Lower lobe of right lung (tissue), 2 donors: ENCODE measurements at regions not wholly inside any gene's neighbourhood (a gene's known extent, or its start where the extent isn't known, plus 50 kb on each side); places are given as distances from the start of the nearest gene placed in this dataset.

ENCODE experiments used
- ATAC-seq, 2 donors: fragments of 200-7000 bp; cut with Tn5 transposase; one replicate each; pipeline ENCODE4 v1.9.1; 2020 to 2022; ENCODE audit warnings: mild to moderate bottlenecking in 2 of 2, moderate library complexity in 2 of 2
- DNase-seq: peaks from one replicate; pipeline ENCODE4 v3.0.0-alpha.2; 2020
- H3K27ac ChIP-seq: fragments of 200-600 bp; one replicate; pipeline ENCODE4 v1.8.0; 2022
- H3K27me3 ChIP-seq: fragments of 200-600 bp; one replicate; pipeline ENCODE4 v1.8.0; 2022; ENCODE audit warnings: low read depth
- H3K36me3 ChIP-seq: fragments of 200-600 bp; one replicate; pipeline ENCODE4 v1.8.0; 2022; ENCODE audit warnings: mild to moderate bottlenecking
- H3K4me1 ChIP-seq: fragments of 200-600 bp; one replicate; pipeline ENCODE4 v1.8.0; 2022
- H3K4me3 ChIP-seq: fragments of 200-600 bp; one replicate; pipeline ENCODE4 v1.8.0; 2022; ENCODE audit warnings: mild to moderate bottlenecking
- H3K9me3 ChIP-seq: fragments of 200-600 bp; one replicate; pipeline ENCODE4 v1.8.0; 2022
- CTCF ChIP-seq: fragments of 200-600 bp; IDR thresholded peaks from one replicate; pipeline ENCODE4 v1.8.0; 2022; ENCODE audit warnings: antibody characterized with exemption, mild to moderate bottlenecking
- intact Hi-C: fragments of 100-400 bp; cut with DNase I; formaldehyde crosslinking; loops from one replicate; pipeline ENCODE4 v1.11.0; 2022
- donor health status: DM: no; HTN: yes; CAD: no; lungs with severe emphysema.

GRCh38 chr13:100809129-100809390, 134.5 kb upstream of the TMTC4 start:
- intact Hi-C loops = no loop called here
- no peak for ATAC-seq
- Histone ChIP-seq H3K27ac (no peak overlapping the region), H3K27me3 (no peaks in the 10 kb centered on the region), H3K36me3 (no peaks in the 10 kb centered on the region), H3K9me3 (no peaks in the 10 kb centered on the region), H3K4me1 (no peaks in the 10 kb centered on the region), H3K4me3 (no peak overlapping the region)
- DNase-seq = no peak
- no peak for TF ChIP-seq CTCF

GRCh38 chr13:100808330-100809128, 133.9 kb upstream of the TMTC4 start:
- H3K27me3 ChIP-seq = no peaks in the 10 kb centered on the region
- no peaks in the 10 kb centered on the region for H3K36me3 ChIP-seq
- no peaks in the 10 kb centered on the region for H3K4me1 ChIP-seq
- ATAC-seq (no peak), DNase-seq (no peak)
- intact Hi-C loops = no loop called here
- H3K27ac ChIP-seq = no peak overlapping the region
- TF ChIP-seq CTCF = no peak
- no peak overlapping the region for H3K4me3 ChIP-seq
- no peaks in the 10 kb centered on the region for H3K9me3 ChIP-seq

GRCh38 chr13:100803091-100803490, 128.5 kb upstream of the TMTC4 start:
- H3K9me3 ChIP-seq = no peaks in the 10 kb centered on the region
- no peaks in the 10 kb centered on the region for H3K27me3 ChIP-seq
- DNase-seq (no peak), ATAC-seq (no peak)
- H3K36me3 ChIP-seq = no peaks in the 10 kb centered on the region
- no peak overlapping the region for H3K27ac ChIP-seq
- H3K4me1 ChIP-seq = no peaks in the 10 kb centered on the region
- no peak for TF ChIP-seq CTCF
- intact Hi-C loops = no loop called here
- H3K4me3 ChIP-seq = no peak overlapping the region

GRCh38 chr13:100800283-100800875, 125.8 kb upstream of the TMTC4 start:
- Histone ChIP-seq H3K27ac (no peak overlapping the region), H3K36me3 (no peaks in the 10 kb centered on the region), H3K27me3 (no peaks in the 10 kb centered on the region), H3K4me1 (no peaks in the 10 kb centered on the region), H3K9me3 (no peaks in the 10 kb centered on the region), H3K4me3 (no peak overlapping the region)
- intact Hi-C loops = no loop called here
- TF ChIP-seq CTCF = no peak
- ATAC-seq (no peak), DNase-seq (no peak)

- DNase-seq = no peak
- Histone ChIP-seq H3K27me3 (no peaks in the 10 kb centered on the region), H3K4me3 (no peak overlapping the region), H3K36me3 (no peaks in the 10 kb centered on the region), H3K9me3 (no peaks in the 10 kb centered on the region), H3K27ac (no peak overlapping the region), H3K4me1 (no peaks in the 10 kb centered on the region)
- no peak for TF ChIP-seq CTCF
- intact Hi-C loops = no loop called here
- ATAC-seq = no peak
Observed at GRCh38 chr13:100798739-100799361, 124.3 kb upstream of the TMTC4 start.
